ENCODE measurements at regions not wholly inside any gene's neighbourhood (a gene's known extent, or its start where the extent isn't known, plus 50 kb on each side); places are given as distances from the start of the nearest gene placed in this dataset.

- DNase-seq (ENCODE audit: low read depth), result no peak
These were observed 191.7 kb upstream of the ALKAL2 start for GRCh38 chr2:479490-480176.

GRCh38 chr2:479031-479430, 191.1 kb upstream of the ALKAL2 start:
- DNase-seq (ENCODE audit: low read depth), result no peak

GRCh38 chr2:471560-471959, 183.7 kb upstream of the ALKAL2 start:
- DNase-seq (ENCODE audit: low read depth), result no peak

GRCh38 chr2:469514-469913, 181.6 kb upstream of the ALKAL2 start:
- DNase-seq (ENCODE audit: low read depth), result no peak

- DNase-seq (ENCODE audit: low read depth), result no peak
These were observed 180.9 kb upstream of the ALKAL2 start for GRCh38 chr2:468648-469336.

- DNase-seq (ENCODE audit: low read depth), result no peak
These were observed 180.2 kb upstream of the ALKAL2 start for GRCh38 chr2:467892-468647.

GRCh38 chr2:467543-467891, 179.6 kb upstream of the ALKAL2 start:
- DNase-seq (ENCODE audit: low read depth), result no peak

GRCh38 chr2:467101-467500, 179.2 kb upstream of the ALKAL2 start:
- no peak for DNase-seq (ENCODE audit: low read depth)

GRCh38 chr2:464562-465309, 176.8 kb upstream of the ALKAL2 start:
- DNase-seq (ENCODE audit: low read depth), result no peak

- DNase-seq (ENCODE audit: low read depth), result peak; percentile 13
These were observed 173.0 kb upstream of the ALKAL2 start for GRCh38 chr2:460861-461260.

GRCh38 chr2:459931-460330, 172.0 kb upstream of the ALKAL2 start:
- DNase-seq (ENCODE audit: low read depth), result no peak

GRCh38 chr2:458425-458815, 170.5 kb upstream of the ALKAL2 start:
- no peak for DNase-seq (ENCODE audit: low read depth)

GRCh38 chr2:457792-458424, 170.0 kb upstream of the ALKAL2 start:
- no peak for DNase-seq (ENCODE audit: low read depth)

- DNase-seq (ENCODE audit: low read depth), result no peak
These were observed 169.4 kb upstream of the ALKAL2 start for GRCh38 chr2:457262-457661.

- DNase-seq (ENCODE audit: low read depth), result no peak
These were observed 168.0 kb upstream of the ALKAL2 start for GRCh38 chr2:455913-456312.

GRCh38 chr2:455015-455705, 167.3 kb upstream of the ALKAL2 start:
- DNase-seq (ENCODE audit: low read depth), result no peak

GRCh38 chr2:453132-453531, 165.2 kb upstream of the ALKAL2 start:
- no peak for DNase-seq (ENCODE audit: low read depth)

GRCh38 chr2:451495-451894, 163.6 kb upstream of the ALKAL2 start:
- no peak for DNase-seq (ENCODE audit: low read depth)

- no peak for DNase-seq (ENCODE audit: low read depth)
These were observed 161.6 kb upstream of the ALKAL2 start for GRCh38 chr2:449246-450067.

- no peak for DNase-seq (ENCODE audit: low read depth)
These were observed 160.2 kb upstream of the ALKAL2 start for GRCh38 chr2:447902-448665.
